Spleen (tissue), 11 donors: ENCODE measurements at regions not wholly inside any gene's neighbourhood (a gene's known extent, or its start where the extent isn't known, plus 50 kb on each side); places are given as distances from the start of the nearest gene placed in this dataset.

Experiments used
- DNase-seq: peaks from one replicate; pipeline ENCODE4 v3.0.0-alpha.2; 2020
- H3K27ac ChIP-seq, 8 donors: fragments of 200-600 bp; sonication (generic) in 7 of 8; 1 replicate in 4 of 8; 2 replicates in 4 of 8; pipeline versions ENCODE4 v1.5.0 to v1.8.0; 2016 to 2021; ENCODE audit warnings: inconsistent platforms in 4 of 8, mild to moderate bottlenecking in 4 of 8, moderate library complexity in 1 of 8
- H3K27me3 ChIP-seq, 7 donors: fragments of 200-600 bp; sonication (generic) in 6 of 7; replicated peaks in 1 of 7; 1 replicate in 4 of 7; 2 replicates in 3 of 7; pipeline versions ENCODE4 v1.5.0 to v1.8.0; 2016 to 2021; ENCODE audit warnings: inconsistent platforms in 3 of 7, mild to moderate bottlenecking in 1 of 7
- H3K36me3 ChIP-seq, 6 donors: fragments of 200-600 bp; sonication (generic) in 5 of 6; 1 replicate in 4 of 6; 2 replicates in 2 of 6; pipeline versions ENCODE4 v1.5.0 to v1.8.0; 2016 to 2021; ENCODE audit warnings: inconsistent platforms in 2 of 6
- H3K4me1 ChIP-seq, 6 donors: fragments of 200-600 bp; sonication (generic) in 5 of 6; 1 replicate in 3 of 6; 2 replicates in 3 of 6; pipeline versions ENCODE4 v1.5.0 to v1.8.0; 2016 to 2021; ENCODE audit warnings: inconsistent platforms in 3 of 6
- H3K4me3 ChIP-seq, 8 donors: fragments of 200-600 bp; sonication (generic) in 7 of 8; 1 replicate in 4 of 8; 2 replicates in 4 of 8; pipeline versions ENCODE4 v1.5.0 to v1.8.0; 2016 to 2021; ENCODE audit warnings: inconsistent platforms in 4 of 8, mild to moderate bottlenecking in 4 of 8, moderate library complexity in 2 of 8
- H3K9me3 ChIP-seq, 8 donors: fragments of 200-600 bp; sonication (generic) in 7 of 8; 1 replicate in 4 of 8; 2 replicates in 4 of 8; pipeline versions ENCODE4 v1.5.0 to v1.8.0; 2016 to 2021; ENCODE audit warnings: inconsistent platforms in 4 of 8
- POLR2A ChIP-seq, 3 donors: fragments of 450-650 bp; IDR thresholded peaks; one replicate each; pipeline ENCODE4 v1.5.1; 2017; ENCODE audit warnings: antibody characterized with exemption in 3 of 3, mild to moderate bottlenecking in 1 of 3
- POLR2AphosphoS5 ChIP-seq, 3 donors: sonication (generic); formaldehyde crosslinking; IDR thresholded peaks; one replicate each; pipeline ENCODE4 v1.5.1; 2017; ENCODE audit warnings: antibody characterized with exemption in 3 of 3
- WGBS, 5 donors: extraction: QIAGEN DNeasy Blood & Tissue Kit in 3 of 5; methylation state at CpG; one replicate each; pipeline versions ENCODE4 v1.1.5 to v1.1.7; 2013 to 2018; 5-methylcytosine and 5-hydroxymethylcytosine counted together
- intact Hi-C: fragments of 100-400 bp; cut with DNase I; formaldehyde crosslinking; loops from one replicate; pipeline ENCODE4 v1.15.0; 2023; ENCODE audit warnings: low total_unique reads
- TF ChIP-seq, protein P1 (sequence below), 11 experiments: fragments of 200-600 bp in 7 of 11; fragments of 450-650 bp in 4 of 11; sonication (generic) in 4 of 11; IDR thresholded peaks in 8 of 11; conservative IDR thresholded peaks in 3 of 11; 1 replicate in 7 of 11; 2 replicates in 4 of 11; pipeline versions ENCODE4 v1.4.0 to v1.8.0; 2016 to 2021; ENCODE audit warnings: antibody characterized with exemption in 11 of 11, inconsistent platforms in 4 of 11, mild to moderate bottlenecking in 1 of 11
- donor health status: healthy with polysubstance abuse.
- donor health status: DM: no; HTN: no; CAD: no; lungs with moderate emphysema.
- donor health status: DM: no; HTN: no; CAD: no.
- donor health status: Bipolar disorder and iron deficiency.
- donor health status: healthy.
- donor health status: DM: no; HTN: no; CAD: no.
- donor health status: DM: yes; HTN: yes; CAD: no.

- no peaks in the 10 kb centered on the region for H3K36me3 ChIP-seq
- TF ChIP-seq POLR2A (IDR thresholded peaks at IDR 0.05) (no peak), POLR2AphosphoS5 (IDR thresholded peaks at IDR 0.05) (no peak)
- TF ChIP-seq, protein P1, sequence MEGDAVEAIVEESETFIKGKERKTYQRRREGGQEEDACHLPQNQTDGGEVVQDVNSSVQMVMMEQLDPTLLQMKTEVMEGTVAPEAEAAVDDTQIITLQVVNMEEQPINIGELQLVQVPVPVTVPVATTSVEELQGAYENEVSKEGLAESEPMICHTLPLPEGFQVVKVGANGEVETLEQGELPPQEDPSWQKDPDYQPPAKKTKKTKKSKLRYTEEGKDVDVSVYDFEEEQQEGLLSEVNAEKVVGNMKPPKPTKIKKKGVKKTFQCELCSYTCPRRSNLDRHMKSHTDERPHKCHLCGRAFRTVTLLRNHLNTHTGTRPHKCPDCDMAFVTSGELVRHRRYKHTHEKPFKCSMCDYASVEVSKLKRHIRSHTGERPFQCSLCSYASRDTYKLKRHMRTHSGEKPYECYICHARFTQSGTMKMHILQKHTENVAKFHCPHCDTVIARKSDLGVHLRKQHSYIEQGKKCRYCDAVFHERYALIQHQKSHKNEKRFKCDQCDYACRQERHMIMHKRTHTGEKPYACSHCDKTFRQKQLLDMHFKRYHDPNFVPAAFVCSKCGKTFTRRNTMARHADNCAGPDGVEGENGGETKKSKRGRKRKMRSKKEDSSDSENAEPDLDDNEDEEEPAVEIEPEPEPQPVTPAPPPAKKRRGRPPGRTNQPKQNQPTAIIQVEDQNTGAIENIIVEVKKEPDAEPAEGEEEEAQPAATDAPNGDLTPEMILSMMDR (IDR thresholded peaks at IDR 0.05 in 8 of 11, conservative IDR thresholded peaks at IDR 0.05 in 3 of 11): no peak
- 75 to 84% (median 80%) methylated on average over 6 of the region's 6 CpGs for WGBS, 5 donors
- H3K27me3 ChIP-seq: no peaks in the 10 kb centered on the region
- no peak overlapping the region for H3K27ac ChIP-seq
- no peak overlapping the region for H3K4me3 ChIP-seq
- H3K4me1 ChIP-seq: no peaks in the 10 kb centered on the region
- intact Hi-C loops: no loop called here
- H3K9me3 ChIP-seq: peaks cover 0 to 7% (median 0%) of the 10 kb centered on the region in 8 donors
- DNase-seq: no peak
These were observed 455.1 kb upstream of the ZP4 start for GRCh38 chr1:238345837-238346236.

DNA sequence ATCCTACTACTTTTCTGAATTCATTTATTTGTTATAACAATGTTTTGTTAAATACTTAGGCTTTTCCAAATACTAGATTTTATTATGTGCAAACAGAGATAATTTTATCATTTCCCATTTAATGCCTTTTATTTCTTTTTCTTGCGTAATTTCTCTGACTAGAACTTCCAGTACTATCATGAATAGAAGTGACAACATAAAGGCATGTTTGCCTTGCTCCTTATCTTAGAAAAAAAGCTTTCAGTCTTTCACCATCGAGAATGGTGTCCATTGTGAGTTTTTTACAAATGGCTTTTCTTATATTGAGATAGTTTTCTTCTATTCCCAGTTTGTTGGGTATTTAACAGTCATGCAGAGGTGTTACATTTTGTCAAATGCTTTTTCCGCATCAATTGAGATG lies 453.1 kb upstream of the ZP4 start:
- intact Hi-C loops: no loop called here
- Histone ChIP-seq H3K4me3 (no peak overlapping the region), H3K4me1 (no peaks in the 10 kb centered on the region), H3K27me3 (no peaks in the 10 kb centered on the region), H3K9me3 (peaks cover 0 to 7% (median 0%) of the 10 kb centered on the region in 8 donors), H3K27ac (no peak overlapping the region), H3K36me3 (no peaks in the 10 kb centered on the region)
- no peak for TF ChIP-seq POLR2AphosphoS5 (IDR thresholded peaks at IDR 0.05)
- TF ChIP-seq, protein P1 (IDR thresholded peaks at IDR 0.05 in 8 of 11, conservative IDR thresholded peaks at IDR 0.05 in 3 of 11): no peak
- TF ChIP-seq POLR2A (IDR thresholded peaks at IDR 0.05): no peak
- no peak for DNase-seq
- WGBS, 5 donors: 83 to 91% (median 86%) methylated on average over 3 of the region's 3 CpGs

DNA sequence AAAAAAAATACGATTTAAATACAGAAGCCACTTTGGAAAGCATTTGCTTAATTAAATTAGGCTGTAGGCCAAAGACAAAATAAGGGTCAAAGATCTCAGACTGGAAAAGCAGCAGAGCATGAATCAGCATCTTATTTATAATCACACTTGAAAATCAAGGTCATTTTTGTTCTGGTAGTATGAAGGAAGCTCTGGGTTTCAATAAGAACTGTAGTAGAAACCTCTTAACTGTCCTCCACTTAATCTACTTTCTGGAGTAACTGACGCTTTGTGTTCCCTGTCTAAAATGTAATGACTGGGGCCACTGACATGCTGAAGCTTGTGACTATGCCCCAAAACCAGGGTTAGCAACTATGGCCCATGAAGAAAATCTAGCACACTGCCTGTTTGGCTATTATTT lies 450.7 kb upstream of the ZP4 start:
- peaks cover 0 to 8% (median 0%) of the 10 kb centered on the region in 8 donors for H3K9me3 ChIP-seq
- no peak overlapping the region for H3K4me3 ChIP-seq
- no peak for DNase-seq
- no peaks in the 10 kb centered on the region for H3K4me1 ChIP-seq
- no peaks in the 10 kb centered on the region for H3K36me3 ChIP-seq
- intact Hi-C loops: no loop called here
- TF ChIP-seq POLR2AphosphoS5 (IDR thresholded peaks at IDR 0.05) (no peak), POLR2A (IDR thresholded peaks at IDR 0.05) (no peak)
- TF ChIP-seq, protein P1 (IDR thresholded peaks at IDR 0.05 in 8 of 11, conservative IDR thresholded peaks at IDR 0.05 in 3 of 11): no peak
- WGBS, 5 donors: 64 to 89% (median 76%) methylated on average over 2 of the region's 2 CpGs
- no peaks in the 10 kb centered on the region for H3K27me3 ChIP-seq
- no peak overlapping the region for H3K27ac ChIP-seq

GRCh38 chr1:238340989-238341388 lies 450.3 kb upstream of the ZP4 start:
- Histone ChIP-seq H3K27me3 (no peaks in the 10 kb centered on the region), H3K4me1 (no peaks in the 10 kb centered on the region), H3K9me3 (peaks cover 0 to 6% (median 0%) of the 10 kb centered on the region in 8 donors), H3K27ac (no peak overlapping the region), H3K36me3 (no peaks in the 10 kb centered on the region), H3K4me3 (no peak overlapping the region)
- WGBS, 5 donors: 68 to 87% (median 76%) methylated on average over 7 of the region's 7 CpGs
- intact Hi-C loops: no loop called here
- TF ChIP-seq, protein P1 (IDR thresholded peaks at IDR 0.05 in 8 of 11, conservative IDR thresholded peaks at IDR 0.05 in 3 of 11): no peak
- TF ChIP-seq POLR2AphosphoS5 (IDR thresholded peaks at IDR 0.05): no peak
- DNase-seq: no peak
